HFFc6 (cell line): ENCODE measurements at regions not wholly inside any gene's neighbourhood (a gene's known extent, or its start where the extent isn't known, plus 50 kb on each side); places are given as distances from the start of the nearest gene placed in this dataset.

Source experiments
- DNase-seq: peaks from one replicate; pipeline ENCODE4 v3.0.0-alpha.2; 2018
- H3K27ac Mint-ChIP-seq: 2 replicates; pipeline ENCODE4 v1.8.0; 2020; ENCODE audit warnings: mild to moderate bottlenecking, mixed read lengths
- H3K27me3 Mint-ChIP-seq: 2 replicates; pipeline ENCODE4 v1.8.0; 2021; ENCODE audit warnings: mild to moderate bottlenecking, moderate library complexity, mixed read lengths; ENCODE audit not compliant: insufficient read depth
- H3K36me3 Mint-ChIP-seq: 2 replicates; pipeline ENCODE4 v1.8.0; 2021; ENCODE audit warnings: low read depth, mixed read lengths
- H3K4me1 Mint-ChIP-seq: 2 replicates; pipeline ENCODE4 v1.8.0; 2020; ENCODE audit warnings: low read depth, mixed read lengths
- H3K4me3 Mint-ChIP-seq: 2 replicates; pipeline ENCODE4 v1.8.0; 2020; ENCODE audit warnings: mild to moderate bottlenecking, moderate library complexity, mixed read lengths
- H3K9me3 Mint-ChIP-seq: 2 replicates; pipeline ENCODE4 v1.8.0; 2020; ENCODE audit warnings: mild to moderate bottlenecking, mixed read lengths
- CTCF ChIP-seq: fragments of 200-600 bp; sonication (generic); IDR thresholded peaks from 2 replicates; pipeline ENCODE4 v1.5.0; 2021; ENCODE audit warnings: antibody characterized with exemption, mild to moderate bottlenecking

GRCh38 chr3:151644020-151644620, 89.6 kb upstream of the AADACL2 start:
- H3K4me3 Mint-ChIP-seq = no peak overlapping the region
- H3K27me3 Mint-ChIP-seq = peaks cover 4% of the 10 kb centered on the region
- no peaks in the 10 kb centered on the region for H3K36me3 Mint-ChIP-seq
- TF ChIP-seq CTCF = no peak
- no peak overlapping the region for H3K27ac Mint-ChIP-seq
- no peaks in the 10 kb centered on the region for H3K9me3 Mint-ChIP-seq
- DNase-seq = no peak
- H3K4me1 Mint-ChIP-seq = no peaks in the 10 kb centered on the region

GRCh38 chr3:151639418-151639740, 94.3 kb upstream of the AADACL2 start:
- H3K9me3 Mint-ChIP-seq = no peaks in the 10 kb centered on the region
- no peak for DNase-seq
- no peaks in the 10 kb centered on the region for H3K36me3 Mint-ChIP-seq
- H3K27ac Mint-ChIP-seq = no peak overlapping the region
- H3K4me3 Mint-ChIP-seq = no peak overlapping the region
- no peaks in the 10 kb centered on the region for H3K27me3 Mint-ChIP-seq
- TF ChIP-seq CTCF = no peak
- no peaks in the 10 kb centered on the region for H3K4me1 Mint-ChIP-seq

- no peaks in the 10 kb centered on the region for H3K36me3 Mint-ChIP-seq
- H3K27me3 Mint-ChIP-seq = no peaks in the 10 kb centered on the region
- no peak overlapping the region for H3K4me3 Mint-ChIP-seq
- H3K9me3 Mint-ChIP-seq = no peaks in the 10 kb centered on the region
- no peaks in the 10 kb centered on the region for H3K4me1 Mint-ChIP-seq
- H3K27ac Mint-ChIP-seq = no peak overlapping the region
- DNase-seq = no peak
- TF ChIP-seq CTCF = no peak
Observed at GRCh38 chr3:151638555-151639417, 94.9 kb upstream of the AADACL2 start.

- Mint-ChIP-seq H3K4me1 (no peaks in the 10 kb centered on the region), H3K27ac (no peak overlapping the region), H3K9me3 (no peaks in the 10 kb centered on the region), H3K4me3 (no peak overlapping the region), H3K36me3 (no peaks in the 10 kb centered on the region), H3K27me3 (peaks cover 2% of the 10 kb centered on the region)
- TF ChIP-seq CTCF = no peak
- no peak for DNase-seq
Observed at GRCh38 chr3:151635905-151636304, 97.8 kb upstream of the AADACL2 start.

GRCh38 chr3:151631946-151632345, 101.8 kb upstream of the AADACL2 start:
- Mint-ChIP-seq H3K4me3 (no peak overlapping the region), H3K9me3 (no peaks in the 10 kb centered on the region), H3K27me3 (peaks cover 2% of the 10 kb centered on the region), H3K27ac (no peak overlapping the region), H3K36me3 (no peaks in the 10 kb centered on the region), H3K4me1 (no peaks in the 10 kb centered on the region)
- DNase-seq = no peak
- no peak for TF ChIP-seq CTCF
